Endodermal cell (in vitro differentiated cells): ENCODE measurements at regions not wholly inside any gene's neighbourhood (a gene's known extent, or its start where the extent isn't known, plus 50 kb on each side); places are given as distances from the start of the nearest gene placed in this dataset.
A peak's percentile ranks its signal among the peaks of the same experiment; 100 is the strongest.
"Not testable (repeated sequence)": the region's sequence is repeated elsewhere in the genome, so short reads cannot be mapped to it uniquely, and the experiment has no call there.

Experiments used
- DNase-seq: peaks from one replicate; pipeline ENCODE4 v3.0.0-alpha.2; 2017
- H3K27ac ChIP-seq: 2 replicates; pipeline ENCODE4 v1.5.1; 2013; ENCODE audit warnings: mild to moderate bottlenecking, low read depth, low read length, moderate library complexity
- H3K27me3 ChIP-seq: 2 replicates; pipeline ENCODE4 v1.6.1; 2013; ENCODE audit warnings: mild to moderate bottlenecking, low read length, moderate library complexity; ENCODE audit not compliant: insufficient read depth, control insufficient read depth, poor library complexity, severe bottlenecking
- H3K36me3 ChIP-seq: 2 replicates; pipeline ENCODE4 v1.7.0; 2013; ENCODE audit warnings: mild to moderate bottlenecking, low read length, moderate library complexity; ENCODE audit not compliant: control insufficient read depth, insufficient read depth
- H3K4me1 ChIP-seq: one replicate; pipeline ENCODE4 v1.7.0; 2013; ENCODE audit warnings: low read length; ENCODE audit not compliant: control insufficient read depth, insufficient read depth
- H3K4me3 ChIP-seq: 2 replicates; pipeline ENCODE4 v1.5.1; 2013; ENCODE audit warnings: mild to moderate bottlenecking, low read length, moderate library complexity
- H3K9ac ChIP-seq: 2 replicates; pipeline ENCODE4 v1.6.1; 2013; ENCODE audit warnings: mild to moderate bottlenecking, low read length, moderate library complexity; ENCODE audit not compliant: poor library complexity, severe bottlenecking; ENCODE audit errors: extremely low read depth
- H3K9me3 ChIP-seq: 2 replicates; pipeline ENCODE4 v1.6.1; 2013; ENCODE audit warnings: mild to moderate bottlenecking, low read length, moderate library complexity; ENCODE audit not compliant: control insufficient read depth
- H3K27ac Mint-ChIP-seq: 2 replicates; pipeline ENCODE4 v1.8.0; 2020; ENCODE audit warnings: mixed read lengths
- H3K27me3 Mint-ChIP-seq: 2 replicates; pipeline ENCODE4 v1.8.0; 2021; ENCODE audit warnings: mild to moderate bottlenecking, mixed read lengths; ENCODE audit not compliant: insufficient read depth
- H3K36me3 Mint-ChIP-seq: 2 replicates; pipeline ENCODE4 v1.8.0; 2020; ENCODE audit warnings: low read depth, mixed read lengths
- H3K4me1 Mint-ChIP-seq: 2 replicates; pipeline ENCODE4 v1.8.0; 2020; ENCODE audit warnings: mixed read lengths
- H3K4me3 Mint-ChIP-seq: 2 replicates; pipeline ENCODE4 v1.8.0; 2020; ENCODE audit warnings: mild to moderate bottlenecking, moderate library complexity, mixed read lengths
- H3K9me3 Mint-ChIP-seq: 2 replicates; pipeline ENCODE4 v1.8.0; 2020; ENCODE audit warnings: mild to moderate bottlenecking, mixed read lengths
- WGBS, 2 experiments: methylation state at CpG; one replicate each; pipeline versions ENCODE4 v1.1.5 to v1.1.7; 2013; ENCODE audit warnings: missing lambda C conversion rate in 2 of 2, mixed read lengths in 1 of 2; ENCODE audit not compliant: insufficient coverage in 1 of 2, insufficient read length in 1 of 2; 5-methylcytosine and 5-hydroxymethylcytosine counted together
- TF ChIP-seq, protein P1 (sequence below): fragments of 200-600 bp; sonication (generic); conservative IDR thresholded peaks from 2 replicates; pipeline ENCODE4 v1.5.0; 2021; ENCODE audit warnings: antibody characterized with exemption, mild to moderate bottlenecking

DNA sequence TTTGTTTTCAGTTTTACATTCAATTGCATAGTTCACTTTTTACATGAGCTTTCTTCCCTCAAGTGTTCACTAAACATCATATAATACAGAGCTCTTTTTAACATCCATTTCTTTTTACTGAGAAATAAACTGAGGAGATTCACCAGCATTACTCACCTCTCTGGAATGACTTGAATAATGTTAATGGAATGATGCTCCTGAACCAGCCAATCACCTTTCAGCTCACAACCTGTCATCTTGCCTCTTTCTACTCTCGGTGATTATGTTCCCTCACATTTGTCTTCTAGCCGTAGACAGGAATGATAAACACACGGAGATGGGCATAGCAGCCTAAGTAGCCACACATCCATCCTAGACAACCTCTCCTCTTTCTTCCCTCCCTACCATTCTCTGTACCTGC, 301.7 kb downstream of the PAX3 start:
- H3K27me3 ChIP-seq: no peaks in the 10 kb centered on the region
- no peaks in the 10 kb centered on the region for H3K9me3 ChIP-seq
- WGBS, 2 experiments: 63 to 87% methylated on average over 3 of the region's 3 CpGs
- DNase-seq: no peak
- no peak overlapping the region for H3K27ac ChIP-seq
- Mint-ChIP-seq H3K9me3 (no peaks in the 10 kb centered on the region), H3K27me3 (no peaks in the 10 kb centered on the region), H3K27ac (no peak overlapping the region), H3K36me3 (no peaks in the 10 kb centered on the region), H3K4me1 (no peaks in the 10 kb centered on the region), H3K4me3 (no peak overlapping the region)
- TF ChIP-seq, protein P1, sequence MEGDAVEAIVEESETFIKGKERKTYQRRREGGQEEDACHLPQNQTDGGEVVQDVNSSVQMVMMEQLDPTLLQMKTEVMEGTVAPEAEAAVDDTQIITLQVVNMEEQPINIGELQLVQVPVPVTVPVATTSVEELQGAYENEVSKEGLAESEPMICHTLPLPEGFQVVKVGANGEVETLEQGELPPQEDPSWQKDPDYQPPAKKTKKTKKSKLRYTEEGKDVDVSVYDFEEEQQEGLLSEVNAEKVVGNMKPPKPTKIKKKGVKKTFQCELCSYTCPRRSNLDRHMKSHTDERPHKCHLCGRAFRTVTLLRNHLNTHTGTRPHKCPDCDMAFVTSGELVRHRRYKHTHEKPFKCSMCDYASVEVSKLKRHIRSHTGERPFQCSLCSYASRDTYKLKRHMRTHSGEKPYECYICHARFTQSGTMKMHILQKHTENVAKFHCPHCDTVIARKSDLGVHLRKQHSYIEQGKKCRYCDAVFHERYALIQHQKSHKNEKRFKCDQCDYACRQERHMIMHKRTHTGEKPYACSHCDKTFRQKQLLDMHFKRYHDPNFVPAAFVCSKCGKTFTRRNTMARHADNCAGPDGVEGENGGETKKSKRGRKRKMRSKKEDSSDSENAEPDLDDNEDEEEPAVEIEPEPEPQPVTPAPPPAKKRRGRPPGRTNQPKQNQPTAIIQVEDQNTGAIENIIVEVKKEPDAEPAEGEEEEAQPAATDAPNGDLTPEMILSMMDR: no peak
- H3K9ac ChIP-seq: no peak overlapping the region
- H3K4me3 ChIP-seq: no peak overlapping the region
- H3K36me3 ChIP-seq: no peaks in the 10 kb centered on the region
- no peaks in the 10 kb centered on the region for H3K4me1 ChIP-seq

DNA sequence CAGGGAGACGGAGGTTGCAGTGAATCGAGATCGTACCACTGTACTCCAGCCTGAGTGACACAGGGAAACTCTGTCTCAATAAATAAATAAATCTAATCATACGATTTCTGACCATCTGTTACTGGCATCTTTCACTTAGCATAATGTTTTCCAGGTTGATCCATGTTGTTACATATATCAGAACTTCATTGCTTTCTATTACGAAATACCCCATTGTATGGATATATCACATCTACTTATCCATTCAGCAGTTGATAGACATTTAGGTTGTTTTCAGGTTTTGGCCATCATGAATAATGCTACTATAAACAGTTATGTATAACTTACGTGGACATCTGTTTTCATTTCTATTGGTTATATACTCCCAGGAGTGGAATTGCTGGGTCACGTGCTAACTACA, 303.9 kb downstream of the PAX3 start:
- H3K9me3 Mint-ChIP-seq: no peaks in the 10 kb centered on the region
- Histone ChIP-seq H3K27me3 (no peaks in the 10 kb centered on the region), H3K9ac (no peak overlapping the region), H3K36me3 (no peaks in the 10 kb centered on the region), H3K27ac (no peak overlapping the region), H3K9me3 (no peaks in the 10 kb centered on the region), H3K4me1 (no peaks in the 10 kb centered on the region), H3K4me3 (no peak overlapping the region)
- no peaks in the 10 kb centered on the region for H3K27me3 Mint-ChIP-seq
- no peak for DNase-seq
- no peak overlapping the region for H3K27ac Mint-ChIP-seq
- H3K36me3 Mint-ChIP-seq: no peaks in the 10 kb centered on the region
- WGBS, 2 experiments: 90 to 91% methylated on average over 5 to 7 of the region's 7 CpGs
- H3K4me1 Mint-ChIP-seq: no peaks in the 10 kb centered on the region
- TF ChIP-seq, protein P1: no peak
- no peak overlapping the region for H3K4me3 Mint-ChIP-seq

DNA sequence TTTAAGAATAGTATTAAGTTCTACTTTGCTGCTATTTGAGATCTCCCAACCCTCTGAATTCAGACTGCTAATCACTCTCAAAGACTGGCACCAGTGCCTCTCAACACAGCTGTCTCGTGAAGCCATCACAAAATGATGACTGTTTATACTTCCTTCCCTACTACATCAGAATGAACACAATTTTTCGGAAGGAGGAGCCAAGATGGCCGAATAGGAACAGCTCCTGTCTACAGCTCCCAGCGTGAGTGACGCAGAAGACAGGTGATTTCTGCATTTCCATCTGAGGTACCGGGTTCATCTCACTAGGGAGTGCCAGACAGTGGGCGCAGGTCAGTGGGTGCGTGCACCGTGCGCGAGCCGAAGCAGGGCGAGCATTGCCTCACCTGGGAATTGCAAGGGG, 314.4 kb downstream of the PAX3 start:
- H3K9me3 ChIP-seq, H3K27ac Mint-ChIP-seq, DNase-seq, H3K4me3 ChIP-seq, H3K36me3 ChIP-seq, H3K27ac ChIP-seq, H3K9ac ChIP-seq, H3K9me3 Mint-ChIP-seq, H3K4me1 ChIP-seq, H3K27me3 ChIP-seq, H3K27me3 Mint-ChIP-seq, H3K4me1 Mint-ChIP-seq, H3K36me3 Mint-ChIP-seq: not testable (repeated sequence)
- peak overlapping the region; percentile 34 for H3K4me3 Mint-ChIP-seq
- WGBS, 2 experiments: 89 to 100% methylated on average over 2 to 11 of the region's 13 CpGs

DNA sequence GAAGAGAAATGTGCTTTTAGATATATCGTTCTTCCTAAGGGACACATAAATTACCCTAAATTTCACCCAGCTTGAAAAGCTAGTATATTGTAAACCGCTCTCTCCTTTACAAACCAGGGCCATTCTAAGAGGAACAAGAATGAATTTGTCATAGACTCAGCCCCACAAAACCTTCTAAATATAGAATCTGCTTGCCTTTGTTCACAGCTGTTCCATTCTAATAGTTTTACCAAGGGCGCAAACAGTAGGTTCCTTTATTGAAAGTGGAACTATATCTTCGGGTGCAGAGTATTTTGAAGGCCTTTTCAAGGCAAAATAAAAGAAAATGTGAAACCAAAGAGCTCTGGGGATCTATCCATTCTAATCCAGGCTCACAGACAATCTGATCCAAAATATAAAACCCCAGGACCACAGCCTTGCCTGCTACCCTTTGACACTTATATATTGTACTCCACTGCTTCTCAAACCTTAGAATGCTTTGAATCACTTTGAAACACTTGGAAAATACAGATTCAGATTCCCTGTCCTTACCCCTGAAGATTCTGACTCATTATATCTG, 316.8 kb downstream of the PAX3 start:
- Mint-ChIP-seq H3K9me3 (peaks cover 2% of the 10 kb centered on the region), H3K4me3 (no peak overlapping the region), H3K36me3 (peaks cover 2% of the 10 kb centered on the region), H3K4me1 (peaks cover 8% of the 10 kb centered on the region), H3K27me3 (no peaks in the 10 kb centered on the region), H3K27ac (no peak overlapping the region)
- Histone ChIP-seq H3K4me1 (no peaks in the 10 kb centered on the region), H3K27me3 (no peaks in the 10 kb centered on the region), H3K4me3 (no peak overlapping the region), H3K9me3 (no peaks in the 10 kb centered on the region), H3K27ac (peak overlapping the region; percentile 72), H3K36me3 (no peaks in the 10 kb centered on the region), H3K9ac (no peak overlapping the region)
- TF ChIP-seq, protein P1: no peak
- DNase-seq: no peak
- WGBS, 2 experiments: 88% methylated on average over 4 of the region's 4 CpGs; no CpG with 5 or more reads in 1 of the 2 experiments
